Omental fat pad (tissue), 3 donors: ENCODE measurements at regions not wholly inside any gene's neighbourhood (a gene's known extent, or its start where the extent isn't known, plus 50 kb on each side); places are given as distances from the start of the nearest gene placed in this dataset.

Source experiments
- ATAC-seq: fragments of 150-250 bp; one replicate; pipeline ENCODE4 v1.9.1; 2016; ENCODE audit warnings: mild to moderate bottlenecking, moderate library complexity; ENCODE audit not compliant: low FRiP score
- DNase-seq: peaks from one replicate; pipeline ENCODE4 v3.0.0-alpha.2; 2019; ENCODE audit warnings: low spot score
- CTCF ChIP-seq, 3 donors: fragments of 450-650 bp; IDR thresholded peaks; one replicate each; pipeline ENCODE4 v1.5.1; 2016 to 2017; ENCODE audit warnings: antibody characterized with exemption in 3 of 3, mild to moderate bottlenecking in 3 of 3, moderate library complexity in 2 of 3

- no peak for DNase-seq
- no peak for TF ChIP-seq CTCF (IDR thresholded peaks at IDR 0.05)
- ATAC-seq, result no peak
These were observed 123.6 kb upstream of the DNAH14 start for GRCh38 chr1:224805889-224806288.

- DNase-seq (no peak), ATAC-seq (no peak)
- TF ChIP-seq CTCF (IDR thresholded peaks at IDR 0.05), result no peak
These were observed 120.3 kb upstream of the DNAH14 start for GRCh38 chr1:224809137-224809536.

- no peak for DNase-seq
- no peak for TF ChIP-seq CTCF (IDR thresholded peaks at IDR 0.05)
- ATAC-seq, result no peak
These were observed 119.9 kb upstream of the DNAH14 start for GRCh38 chr1:224809613-224810012.

GRCh38 chr1:224811564-224811963 is 117.9 kb upstream of the DNAH14 start:
- TF ChIP-seq CTCF (IDR thresholded peaks at IDR 0.05), result no peak
- ATAC-seq (no peak), DNase-seq (no peak)

GRCh38 chr1:224815647-224816046 is 113.8 kb upstream of the DNAH14 start:
- DNase-seq (no peak), ATAC-seq (no peak)
- no peak for TF ChIP-seq CTCF (IDR thresholded peaks at IDR 0.05)

GRCh38 chr1:224816062-224816461 is 113.4 kb upstream of the DNAH14 start:
- no peak for TF ChIP-seq CTCF (IDR thresholded peaks at IDR 0.05)
- ATAC-seq (no peak), DNase-seq (no peak)

- ATAC-seq (no peak), DNase-seq (no peak)
- no peak for TF ChIP-seq CTCF (IDR thresholded peaks at IDR 0.05)
These were observed 112.1 kb upstream of the DNAH14 start for GRCh38 chr1:224817382-224817781.
